NCI-H1105 treated with DMSO at 0.1 percent for 48 hours (cell line): ENCODE measurements at regions not wholly inside any gene's neighbourhood (a gene's known extent, or its start where the extent isn't known, plus 50 kb on each side); places are given as distances from the start of the nearest gene placed in this dataset.
"Not testable (repeated sequence)": the region's sequence is repeated elsewhere in the genome, so short reads cannot be mapped to it uniquely, and the experiment has no call there.

Source experiments
- DNase-seq: peaks from one replicate; lab custom pipeline; 2025; lab: John Stamatoyannopoulos, UW

GRCh38 chr4:177948853-177949252 is 506.6 kb upstream of the AGA start:
- no peak for DNase-seq

GRCh38 chr4:177951026-177951425 is 508.8 kb upstream of the AGA start:
- DNase-seq = no peak

GRCh38 chr4:177952723-177953122 is 510.5 kb upstream of the AGA start:
- DNase-seq = no peak

- no peak for DNase-seq
Measured at GRCh38 chr4:177957596-177958360, 515.5 kb upstream of the AGA start.

GRCh38 chr4:177960566-177960965 is 518.3 kb upstream of the AGA start:
- no peak for DNase-seq

GRCh38 chr4:177961761-177962380 is 519.6 kb upstream of the AGA start:
- DNase-seq = no peak

GRCh38 chr4:177964061-177964460 is 521.8 kb upstream of the AGA start:
- no peak for DNase-seq

- no peak for DNase-seq
Measured at GRCh38 chr4:177964693-177965168, 522.5 kb upstream of the AGA start.

- no peak for DNase-seq
Measured at GRCh38 chr4:177967328-177967727, 525.1 kb upstream of the AGA start.

GRCh38 chr4:177968817-177969442 is 526.7 kb upstream of the AGA start:
- DNase-seq = no peak

GRCh38 chr4:177974461-177974860 is 532.2 kb upstream of the AGA start:
- no peak for DNase-seq

- DNase-seq = no peak
Measured at GRCh38 chr4:177975315-177975987, 533.2 kb upstream of the AGA start.

- no peak for DNase-seq
Measured at GRCh38 chr4:177986236-177986635, 544.0 kb upstream of the AGA start.

- DNase-seq = no peak
Measured at GRCh38 chr4:177987896-177988295, 545.7 kb upstream of the AGA start.

GRCh38 chr4:177989503-177990201 is 547.4 kb upstream of the AGA start:
- DNase-seq = no peak

- DNase-seq = no peak
Measured at GRCh38 chr4:178003098-178003657, 560.9 kb upstream of the AGA start.

- no peak for DNase-seq
Measured at GRCh38 chr4:178010596-178010995, 568.4 kb upstream of the AGA start.

GRCh38 chr4:178015046-178015445 is 572.8 kb upstream of the AGA start:
- not testable (repeated sequence) for DNase-seq

- no peak for DNase-seq
Measured at GRCh38 chr4:178026999-178027398, 584.8 kb upstream of the AGA start.

- DNase-seq = no peak
Measured at GRCh38 chr4:178027796-178028195, 585.6 kb upstream of the AGA start.

GRCh38 chr4:178028481-178028880 is 586.2 kb upstream of the AGA start:
- DNase-seq = no peak
